HK-2 (cell line): ENCODE measurements at regions not wholly inside any gene's neighbourhood (a gene's known extent, or its start where the extent isn't known, plus 50 kb on each side); places are given as distances from the start of the nearest gene placed in this dataset.

ENCODE experiments used
- DNase-seq: peaks from one replicate; pipeline ENCODE4 v3.0.0-alpha.2; 2018; ENCODE audit not compliant: unreplicated experiment

DNA sequence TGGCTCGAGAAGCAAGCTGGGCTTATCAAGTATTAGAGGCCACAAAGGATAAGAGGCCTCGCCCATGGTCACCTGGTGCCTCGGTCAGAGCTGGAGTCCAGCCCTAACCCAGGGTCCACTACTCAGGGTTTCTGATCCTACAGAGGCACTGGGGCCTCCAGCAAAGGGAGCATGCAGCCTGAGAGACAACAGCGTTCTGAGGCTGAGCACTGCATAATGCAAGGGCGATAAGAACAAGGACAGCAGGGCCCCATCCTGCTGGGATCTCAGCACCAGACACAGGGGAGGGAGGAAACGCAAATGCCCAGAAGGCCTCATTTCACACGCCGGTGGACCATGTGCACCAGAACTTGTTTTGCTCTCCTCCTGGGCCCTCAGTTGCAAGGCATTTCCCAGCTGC is 63.0 kb downstream of the C5orf15 start:
- no peak for DNase-seq

DNA sequence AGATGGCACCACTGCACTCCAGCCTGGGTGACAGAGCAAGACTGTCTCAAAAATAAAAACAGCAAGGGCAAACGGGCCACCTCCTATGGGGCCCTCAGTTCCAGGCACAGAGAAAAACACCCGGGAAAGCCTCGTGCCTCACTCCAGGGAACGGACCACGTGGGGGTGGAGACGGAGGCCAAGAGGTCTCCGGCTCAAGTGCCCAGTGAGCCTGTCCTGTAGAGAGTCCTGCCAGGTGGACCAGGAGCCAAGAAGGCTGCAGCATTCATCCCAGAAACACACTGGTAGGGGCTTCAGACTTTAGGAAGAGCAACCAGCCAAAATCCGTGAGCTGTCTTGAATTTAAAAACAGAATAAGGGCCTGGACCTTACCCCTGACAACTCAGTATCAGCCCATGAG is 63.8 kb downstream of the C5orf15 start:
- no peak for DNase-seq

DNA sequence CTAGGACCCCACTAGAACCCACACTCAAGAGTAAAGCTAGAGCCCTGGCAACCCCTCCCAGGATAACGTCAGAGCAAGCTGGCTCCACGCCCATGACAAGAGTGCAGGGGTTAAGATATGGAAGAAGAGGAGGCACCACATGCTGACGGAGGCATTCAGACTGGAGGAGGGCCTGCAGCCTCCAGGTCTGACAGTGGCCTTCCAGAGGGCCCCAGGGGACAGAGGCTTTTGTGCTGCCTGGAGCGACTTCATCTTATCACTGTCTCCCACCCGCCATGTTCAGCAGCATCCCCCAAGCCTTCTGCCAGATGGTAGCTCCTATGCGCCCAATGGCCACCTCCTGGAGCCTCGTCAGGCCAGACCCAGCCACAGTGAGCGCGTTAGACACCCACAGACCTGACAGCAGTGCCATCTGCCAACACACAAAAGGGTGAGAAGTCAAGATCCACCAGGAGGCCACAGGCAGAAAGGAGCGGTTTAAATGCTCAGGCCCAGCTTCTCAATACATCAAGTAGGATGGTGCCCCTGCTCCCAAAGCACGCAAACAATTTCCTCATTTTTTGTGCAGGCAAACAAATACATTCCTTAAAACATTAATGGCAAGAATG is 65.8 kb downstream of the C5orf15 start:
- no peak for DNase-seq

DNA sequence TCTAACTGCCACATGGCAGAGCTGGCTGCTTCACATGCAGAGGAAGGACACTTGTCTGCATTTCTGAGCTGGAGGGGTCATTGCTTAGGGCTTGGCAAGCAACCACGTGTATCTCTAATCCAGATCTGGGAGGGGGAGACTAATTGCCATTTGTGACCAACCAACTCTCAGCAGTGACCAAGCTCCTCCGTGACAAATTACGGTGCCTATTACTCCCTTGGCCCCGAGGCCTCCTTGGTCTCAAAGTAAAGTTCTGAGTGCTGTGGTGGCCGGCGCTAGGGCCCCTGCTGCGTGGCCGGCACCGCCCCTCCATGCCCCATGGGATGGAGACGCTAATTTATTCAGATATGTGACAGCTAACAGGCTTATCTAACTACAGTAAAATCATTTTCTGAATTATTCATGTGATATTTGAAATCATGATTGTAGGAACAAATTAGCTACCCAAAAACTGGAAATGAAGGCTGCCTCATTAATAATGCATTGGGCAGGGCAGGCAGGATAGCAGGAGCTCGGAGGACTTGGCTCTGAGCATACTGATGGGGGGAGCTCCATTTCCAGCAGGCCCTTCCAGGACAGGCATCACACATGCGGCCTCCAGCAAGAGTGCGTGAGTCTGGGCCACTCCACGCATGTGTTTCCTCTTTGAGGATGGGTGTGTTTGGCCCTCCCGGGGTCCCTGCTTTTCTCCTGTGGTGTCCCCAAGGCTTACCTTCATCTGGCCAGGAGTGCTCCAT is 67.7 kb downstream of the C5orf15 start:
- DNase-seq: no peak

DNA sequence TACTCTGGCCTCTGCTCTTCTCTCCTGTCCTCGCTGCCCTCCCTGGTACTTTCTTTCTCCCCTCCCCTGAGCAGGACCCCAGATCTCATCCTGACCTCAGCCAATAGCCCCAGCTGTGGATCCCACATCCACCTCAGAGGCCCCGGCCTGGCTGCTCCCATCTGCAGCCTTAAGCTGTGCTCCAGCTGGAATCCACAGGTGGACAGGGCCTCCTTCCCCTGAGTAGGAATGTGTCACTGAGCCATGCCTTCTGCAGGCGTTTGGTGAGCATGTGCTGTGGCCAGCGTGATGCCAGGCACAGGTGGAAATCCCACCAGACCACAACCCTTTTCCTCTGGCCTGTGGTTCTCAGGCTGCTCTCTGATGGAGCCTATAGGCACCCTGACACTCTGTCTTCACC is 68.9 kb downstream of the C5orf15 start:
- no peak for DNase-seq

DNA sequence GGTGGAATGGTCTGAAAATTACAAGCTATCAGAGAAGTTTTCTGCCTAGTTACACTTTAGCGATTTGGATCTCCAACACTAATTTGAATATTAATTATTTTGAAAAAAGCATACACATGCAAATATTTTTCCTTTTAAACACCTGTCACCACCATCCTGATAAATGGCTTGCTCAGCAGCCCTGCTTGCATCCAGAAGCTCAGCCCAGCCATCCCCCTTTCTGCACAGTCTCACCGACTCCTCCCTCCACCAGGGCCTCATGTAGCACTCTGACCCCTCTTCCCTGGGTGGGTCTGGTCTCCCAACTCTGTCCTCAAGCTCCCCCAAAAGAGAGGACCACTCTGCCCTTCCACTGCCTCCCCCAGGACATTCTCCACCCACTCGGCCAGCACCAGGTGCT is 70.0 kb downstream of the C5orf15 start:
- DNase-seq: no peak

DNA sequence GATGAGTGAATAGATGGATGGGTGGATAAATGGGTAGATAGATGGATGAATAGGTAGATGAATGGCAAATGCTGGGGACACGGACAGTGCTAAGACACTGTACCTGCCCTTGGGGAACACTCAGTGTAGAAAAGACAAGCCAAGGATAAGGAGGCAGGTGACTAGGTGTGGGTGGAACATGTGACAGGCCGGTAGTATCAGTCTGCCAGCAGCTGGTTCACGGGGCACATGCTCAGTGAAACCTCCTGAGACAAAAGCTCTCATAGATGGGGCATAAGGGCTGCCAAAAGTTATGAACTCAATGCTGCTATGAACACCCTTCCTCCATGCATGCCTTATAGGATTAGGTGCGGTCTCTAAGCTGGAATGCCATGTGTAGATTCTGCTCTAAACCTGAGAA is 71.0 kb downstream of the C5orf15 start:
- no peak for DNase-seq

DNA sequence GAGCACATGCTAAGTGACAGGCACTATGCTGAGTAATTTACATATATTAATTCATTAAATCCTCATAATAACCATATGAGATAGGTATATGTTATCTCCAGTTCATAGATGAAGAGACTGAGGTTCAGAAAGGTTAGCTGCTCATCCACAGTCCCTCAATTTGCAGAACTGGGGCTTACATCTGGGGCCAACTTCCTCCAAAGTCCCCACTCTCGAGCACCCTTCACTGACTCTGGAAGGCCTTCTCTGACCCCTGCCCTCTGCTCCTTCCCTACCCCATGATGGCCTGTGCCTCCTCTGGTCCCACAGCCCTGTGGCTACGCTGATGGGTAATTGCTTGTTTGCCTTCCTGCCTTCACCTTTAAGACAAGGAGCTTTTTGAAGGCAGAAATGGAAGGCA is 71.6 kb downstream of the C5orf15 start:
- DNase-seq: no peak

DNA sequence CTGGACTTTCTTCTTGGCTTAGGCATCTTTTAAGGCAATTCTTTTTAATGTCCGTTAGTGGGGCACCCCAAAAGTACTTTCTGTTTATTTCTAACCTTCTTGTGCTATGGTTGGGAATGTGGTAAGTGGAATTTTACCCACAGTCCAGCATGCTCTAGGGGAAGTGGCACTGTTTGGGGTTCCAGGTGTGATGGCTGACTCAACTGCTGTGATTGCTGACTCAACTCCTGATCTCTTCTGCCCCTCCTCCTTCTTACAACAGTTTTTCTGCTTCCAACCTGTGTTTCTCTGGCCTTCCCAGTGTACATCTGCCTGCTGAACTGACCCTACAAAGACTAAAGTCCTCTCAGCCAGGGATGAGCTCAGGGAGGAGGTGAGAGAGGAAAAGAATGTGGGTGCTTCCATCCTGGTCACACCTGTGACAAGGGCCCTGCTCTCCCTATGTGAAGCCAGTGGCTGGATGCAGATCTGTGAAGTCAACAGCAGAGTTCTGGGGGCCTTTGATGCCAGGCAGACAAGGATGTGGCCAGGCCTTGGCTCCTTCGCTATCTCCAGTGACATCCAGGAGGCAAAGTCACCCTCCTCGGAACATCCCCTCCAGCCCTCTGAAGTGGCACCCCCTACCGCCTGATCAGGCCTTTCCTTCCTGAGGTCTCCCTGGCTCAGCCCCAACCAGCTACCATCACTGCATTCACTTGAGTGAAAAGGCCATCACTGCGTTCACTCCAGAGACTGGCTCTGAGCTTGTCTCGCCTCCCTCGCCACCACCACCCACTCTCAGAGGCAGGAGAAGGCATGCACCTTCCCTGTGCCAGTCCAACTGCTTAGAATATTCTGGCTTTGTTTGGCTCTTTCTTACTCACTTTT is 72.2 kb downstream of the C5orf15 start:
- no peak for DNase-seq

DNA sequence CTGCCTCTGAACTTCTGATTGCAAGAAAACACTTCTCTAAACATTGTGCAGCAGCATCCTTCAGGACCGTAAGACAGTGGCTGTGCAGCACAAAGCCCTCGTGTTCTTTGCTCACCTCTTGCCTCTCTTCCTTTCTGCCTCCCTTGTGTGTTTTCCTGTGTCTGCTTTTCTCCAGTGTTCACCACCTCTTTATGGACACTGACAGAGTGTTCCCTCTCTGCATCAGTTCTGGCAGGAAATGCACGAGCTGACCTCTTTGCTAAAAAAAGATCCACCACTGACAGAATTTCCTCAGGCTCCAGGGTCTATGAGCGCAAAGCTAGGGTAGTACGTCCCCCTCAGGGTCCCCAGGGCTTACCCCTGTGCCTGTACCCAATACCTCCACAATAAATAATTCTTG is 74.3 kb downstream of the C5orf15 start:
- DNase-seq: no peak

DNA sequence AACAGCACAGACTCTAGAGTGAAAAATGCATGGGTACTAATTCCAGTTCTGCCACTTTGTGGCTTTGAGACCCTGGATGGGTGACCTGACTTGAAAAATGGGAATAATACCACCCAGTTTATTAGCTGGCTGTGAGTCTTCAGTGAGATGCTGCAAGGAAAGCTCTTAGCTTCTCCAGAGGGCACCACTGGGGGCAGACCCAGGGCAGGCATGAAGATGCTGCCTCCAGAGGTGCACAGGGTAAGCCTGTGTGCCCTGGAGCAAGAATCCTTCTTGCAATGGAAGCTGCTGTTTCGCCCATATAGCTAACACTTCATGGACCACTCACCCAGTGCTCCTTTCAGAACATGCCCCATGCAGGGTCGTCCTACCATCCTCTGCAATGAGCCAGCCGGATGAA is 75.7 kb downstream of the C5orf15 start:
- no peak for DNase-seq

DNA sequence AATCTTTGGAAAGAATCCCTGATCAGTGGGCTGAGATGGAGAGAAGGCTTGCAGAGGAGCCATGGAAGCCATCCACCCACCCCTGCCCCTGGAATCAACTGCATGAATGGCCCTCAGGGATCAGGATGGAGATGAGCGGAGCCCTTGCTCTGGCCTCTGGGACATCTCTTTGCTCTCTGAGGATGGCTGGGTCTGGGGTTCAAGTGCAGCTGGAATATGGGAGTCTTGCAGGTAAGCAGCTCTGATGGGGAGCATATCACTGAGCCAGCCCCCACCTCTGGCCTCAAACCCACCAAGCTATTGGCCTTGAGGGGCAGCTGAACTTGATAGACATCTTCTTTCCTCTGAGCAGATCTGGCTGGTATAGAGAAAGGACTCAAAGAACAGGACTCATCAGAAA is 76.1 kb downstream of the C5orf15 start:
- DNase-seq: no peak

DNA sequence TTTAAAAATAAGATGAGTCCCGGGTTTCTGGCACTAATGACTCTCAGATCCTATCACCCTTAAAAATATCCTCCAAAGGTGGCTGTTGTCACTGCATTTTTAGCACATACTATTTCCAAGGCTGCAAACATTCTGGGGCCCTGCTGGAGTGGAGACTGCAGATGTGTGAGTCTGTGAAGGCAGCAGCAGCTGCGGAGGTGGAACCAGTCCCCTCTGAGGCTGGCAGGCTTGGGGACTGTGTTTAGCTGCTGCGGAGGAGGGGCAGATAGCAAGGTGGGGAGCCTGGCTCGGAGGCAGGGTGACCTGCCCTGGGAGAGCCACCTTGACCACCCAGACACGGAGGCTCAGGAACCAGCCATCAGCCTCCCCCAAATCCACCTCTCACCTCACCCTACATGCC is 77.0 kb downstream of the C5orf15 start:
- DNase-seq: no peak

DNA sequence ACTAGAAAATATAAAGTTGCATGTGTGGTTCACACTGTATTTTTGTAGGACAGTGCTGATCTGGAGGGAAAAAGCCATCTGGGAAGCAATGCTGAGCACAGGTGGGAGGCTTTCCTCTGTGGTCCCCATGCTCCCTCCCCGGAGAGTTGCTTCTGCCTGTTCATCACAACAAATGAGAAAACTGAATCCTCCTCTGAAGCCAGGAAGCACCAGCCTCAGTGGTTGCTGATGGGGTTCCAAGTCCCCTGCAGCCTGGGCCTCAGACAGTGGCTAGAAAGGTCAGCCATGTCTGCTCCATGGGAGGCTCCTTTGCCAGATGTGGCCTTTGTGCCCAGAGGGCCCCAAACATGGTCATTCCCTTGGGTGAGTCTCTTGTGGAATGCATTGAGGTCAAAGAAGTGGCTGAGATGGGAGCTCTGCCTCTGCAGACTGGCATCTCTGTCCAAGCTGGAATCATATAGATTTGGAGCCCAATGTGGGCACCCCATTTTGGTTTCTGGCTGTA is 77.6 kb downstream of the C5orf15 start:
- no peak for DNase-seq

DNA sequence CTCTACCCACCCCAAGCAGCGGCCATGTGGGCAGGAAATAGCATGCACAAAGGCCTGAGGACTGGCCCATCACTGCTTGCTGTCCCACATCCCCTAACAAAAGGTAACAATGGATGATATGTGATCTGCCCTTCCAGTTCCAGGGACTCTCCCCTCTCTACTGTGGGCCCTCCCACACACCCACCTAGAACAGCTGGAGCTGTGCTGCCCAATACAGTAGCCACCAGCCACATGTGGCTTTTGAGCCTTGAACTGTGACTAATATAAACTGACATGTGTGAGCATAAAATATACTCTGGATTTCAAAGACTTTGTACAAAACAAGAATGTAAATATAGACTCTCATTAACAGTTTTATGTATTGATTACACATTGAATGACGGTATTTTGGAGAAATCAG is 78.1 kb downstream of the C5orf15 start:
- no peak for DNase-seq

DNA sequence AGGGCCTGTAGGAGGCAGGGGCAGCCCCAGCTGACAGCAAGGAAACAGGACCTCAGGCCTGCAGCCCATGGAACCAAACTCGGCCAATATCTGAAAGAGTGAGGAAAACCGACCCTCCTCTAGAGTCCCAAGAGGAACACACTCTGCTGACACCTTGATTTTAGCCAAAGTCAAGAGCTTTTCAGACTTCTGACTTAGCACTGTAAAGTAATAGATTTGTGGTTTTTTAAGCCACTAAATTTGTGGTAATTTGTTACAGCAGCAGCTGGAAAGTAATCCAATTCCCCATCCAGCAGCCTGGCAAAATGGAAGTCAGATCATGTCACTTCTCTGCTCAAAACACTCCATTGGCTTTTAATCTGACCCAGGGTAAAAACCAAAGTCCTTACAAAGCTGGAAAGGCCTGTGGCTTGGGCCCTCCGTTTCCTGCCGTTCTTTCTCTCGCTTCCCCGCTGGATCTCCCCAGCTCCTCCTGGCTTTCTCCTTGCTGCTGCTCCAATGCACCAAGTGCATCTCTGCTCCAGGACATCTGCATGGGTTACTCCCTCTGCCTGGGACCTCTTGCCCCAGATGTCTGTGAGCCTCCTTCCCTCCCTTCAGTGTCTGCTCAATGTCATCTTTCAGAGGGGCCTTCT is 79.0 kb downstream of the C5orf15 start:
- DNase-seq: no peak

DNA sequence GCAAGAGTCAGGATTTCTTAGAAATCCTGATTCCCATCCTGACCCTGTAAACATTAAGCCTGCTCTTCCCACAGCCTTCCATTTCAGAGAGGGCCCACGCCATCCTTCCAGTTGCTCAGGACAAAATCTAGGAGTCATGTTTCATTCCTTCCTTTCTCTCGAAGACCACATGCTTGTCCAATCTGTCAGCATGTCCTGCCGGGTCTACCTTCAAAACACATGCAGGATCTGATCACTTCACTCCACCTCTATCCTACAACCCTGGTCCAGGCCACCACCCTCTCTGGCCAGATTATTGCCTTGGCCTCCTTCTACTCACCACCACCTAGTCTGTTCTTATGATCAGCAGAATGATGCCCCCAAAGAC is 79.8 kb downstream of the C5orf15 start:
- no peak for DNase-seq

DNA sequence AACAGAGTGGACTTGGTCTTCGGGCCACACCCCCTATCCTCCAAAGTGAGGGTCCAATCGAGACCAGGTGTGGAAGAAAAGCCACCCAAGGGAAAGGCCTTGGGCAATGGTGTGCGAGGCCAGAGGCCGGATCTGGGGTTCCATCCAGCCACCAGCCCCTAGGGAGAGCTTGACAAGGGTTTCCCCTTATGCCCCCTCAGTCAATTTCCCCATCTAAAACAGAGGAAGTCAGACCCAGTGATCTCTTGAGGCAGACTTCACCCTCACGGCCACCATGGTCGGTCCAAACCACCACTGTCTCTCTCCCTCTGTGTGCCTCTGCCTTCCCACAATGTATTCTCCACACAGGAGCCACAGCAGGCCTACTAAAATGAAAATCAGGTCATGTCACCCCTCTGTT is 82.9 kb downstream of the C5orf15 start:
- DNase-seq: no peak

DNA sequence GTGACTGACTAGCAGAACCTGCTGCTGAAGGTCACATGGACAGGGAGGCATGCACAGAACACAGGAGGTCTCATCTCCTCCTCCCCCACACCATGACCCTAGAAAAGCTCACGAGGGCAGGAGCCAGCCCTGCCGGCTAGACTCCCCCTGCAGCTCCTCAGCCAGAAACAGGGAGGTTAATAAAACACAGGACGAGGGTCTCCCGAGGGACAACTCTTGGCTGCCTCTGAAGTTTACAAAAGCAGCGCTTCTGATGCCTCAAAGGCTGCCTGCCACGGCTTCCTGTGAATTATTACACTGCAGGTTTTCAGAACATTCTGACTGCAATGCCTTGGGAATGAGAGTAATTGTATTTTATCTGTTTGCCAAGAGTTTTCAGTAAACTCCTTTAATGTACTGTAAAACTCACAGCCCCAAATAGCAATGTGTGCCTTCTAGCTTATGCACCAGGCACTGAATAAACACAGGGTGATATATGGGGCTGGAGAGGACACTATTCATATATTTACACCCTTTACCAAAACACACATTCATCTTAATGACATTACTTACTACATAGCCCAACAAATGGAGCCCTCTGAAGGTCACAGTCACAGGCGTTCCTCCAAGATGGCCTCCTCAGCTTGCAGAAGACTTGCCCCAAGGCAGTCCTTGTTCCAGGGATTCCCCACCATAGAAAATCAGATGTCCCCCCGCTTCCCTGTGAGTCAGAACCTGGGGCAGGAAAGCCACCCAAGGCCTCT is 83.7 kb downstream of the C5orf15 start:
- DNase-seq: no peak

DNA sequence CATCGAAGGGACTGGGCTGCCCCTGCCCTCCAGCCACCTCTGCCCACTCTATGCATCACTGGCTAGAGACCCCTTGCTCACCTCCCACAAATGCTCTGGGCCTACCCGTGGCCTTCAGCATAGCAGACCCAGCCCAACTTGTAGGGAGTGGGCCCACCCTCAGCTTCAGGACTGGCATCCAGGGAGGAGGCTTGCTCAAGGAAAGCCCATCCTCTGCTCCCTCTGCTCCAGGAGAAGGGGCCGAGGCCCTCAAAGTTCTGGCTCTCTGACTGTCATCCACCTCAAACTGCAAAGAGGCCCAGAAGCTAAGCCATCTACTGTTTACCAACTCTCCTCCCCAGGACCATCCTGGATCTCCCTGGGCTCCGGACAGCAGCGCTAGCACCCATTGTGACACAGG is 84.5 kb downstream of the C5orf15 start:
- no peak for DNase-seq

DNA sequence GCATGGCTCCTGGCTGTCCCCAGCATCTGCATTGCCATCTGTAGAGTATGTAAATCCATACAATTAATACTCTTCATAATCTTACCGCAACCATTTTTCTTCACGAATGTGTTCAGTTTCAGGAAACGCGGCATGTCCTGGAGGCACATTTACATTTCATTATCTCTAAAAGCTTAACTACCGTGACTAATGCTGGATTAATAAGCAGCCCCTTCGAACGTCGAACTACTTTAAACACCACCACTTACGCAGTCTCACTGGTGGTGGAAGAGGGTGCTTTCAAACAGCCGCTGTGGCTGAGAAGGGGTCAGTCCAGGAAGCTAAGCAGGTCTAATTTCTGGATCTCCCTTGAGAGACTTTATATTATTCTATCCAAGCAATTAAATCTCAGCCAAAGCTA is 85.6 kb downstream of the C5orf15 start:
- no peak for DNase-seq

DNA sequence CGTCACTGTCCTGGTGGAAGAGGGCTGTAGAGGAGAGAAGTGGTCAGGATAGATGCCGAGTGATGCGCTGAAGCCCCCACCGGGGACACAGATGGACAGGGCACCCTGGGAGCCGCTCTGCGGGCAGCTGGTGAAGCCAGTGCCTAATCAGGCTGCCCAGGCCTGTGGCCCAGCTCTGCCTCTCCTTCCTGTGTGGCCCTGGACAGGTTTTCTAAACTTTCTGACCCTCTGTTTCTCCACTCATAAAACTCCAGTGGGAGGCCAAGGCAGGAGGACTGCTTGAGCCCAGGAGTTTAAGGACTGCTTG is 86.1 kb downstream of the C5orf15 start:
- no peak for DNase-seq
